ENCODE measurements at regions not wholly inside any gene's neighbourhood (a gene's known extent, or its start where the extent isn't known, plus 50 kb on each side); places are given as distances from the start of the nearest gene placed in this dataset.

DNA sequence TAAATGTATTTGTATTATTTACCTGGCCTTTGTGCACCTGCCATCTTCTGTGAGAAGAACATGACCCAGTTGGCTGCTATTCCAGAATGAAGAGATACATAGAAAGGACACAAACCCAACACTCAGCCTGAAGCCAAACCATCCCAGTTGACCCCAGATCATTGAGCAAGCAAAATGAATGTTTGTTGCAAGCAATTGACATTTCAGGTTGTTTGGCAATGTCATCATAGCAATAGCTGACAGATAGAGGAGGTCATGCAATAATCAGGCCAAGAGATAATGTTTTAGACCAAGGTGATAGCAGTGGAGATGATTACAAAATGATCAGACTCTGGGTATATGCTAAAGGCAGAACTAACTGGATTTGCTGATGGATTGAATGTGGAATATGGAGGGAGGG lies 71.2 kb upstream of the TMEM164 start:
- no peak overlapping the region for H3K27ac ChIP-seq (ENCODE audit: low read depth, low read length)
- H3K9me3 ChIP-seq (ENCODE audit: control insufficient read depth in 1 of 2, low read length in 2 of 2) = no peaks in the 10 kb centered on the region
- Mint-ChIP-seq H3K4me3 (no peak overlapping the region), H3K27ac (no peak overlapping the region), H3K9me3 (peaks cover 0 to 4% (median 0%) of the 10 kb centered on the region in 8 donors), H3K27me3 (peaks cover 0 to 5% of the 10 kb centered on the region in 2 donors), H3K4me1 (no peaks in the 10 kb centered on the region), H3K36me3 (no peaks in the 10 kb centered on the region)
- no peaks in the 10 kb centered on the region for H3K36me3 ChIP-seq (ENCODE audit: insufficient read depth, low read length)
- no peaks in the 10 kb centered on the region for H3K4me1 ChIP-seq (ENCODE audit: insufficient read depth, low read length)
- DNase-seq = no peak
- intact Hi-C loops (cut with micrococcal nuclease) = no loop called here
- CTCF ChIA-PET (ENCODE audit: partially characterized antibody) = no interaction called here
- POLR2A ChIA-PET (ENCODE audit: partially characterized antibody) = no interaction called here
- H3K27me3 ChIP-seq (ENCODE audit: insufficient read depth, low read length) = no peaks in the 10 kb centered on the region
- H3K4me3 ChIP-seq (ENCODE audit: low read length in 2 of 2) = no peak overlapping the region

DNA sequence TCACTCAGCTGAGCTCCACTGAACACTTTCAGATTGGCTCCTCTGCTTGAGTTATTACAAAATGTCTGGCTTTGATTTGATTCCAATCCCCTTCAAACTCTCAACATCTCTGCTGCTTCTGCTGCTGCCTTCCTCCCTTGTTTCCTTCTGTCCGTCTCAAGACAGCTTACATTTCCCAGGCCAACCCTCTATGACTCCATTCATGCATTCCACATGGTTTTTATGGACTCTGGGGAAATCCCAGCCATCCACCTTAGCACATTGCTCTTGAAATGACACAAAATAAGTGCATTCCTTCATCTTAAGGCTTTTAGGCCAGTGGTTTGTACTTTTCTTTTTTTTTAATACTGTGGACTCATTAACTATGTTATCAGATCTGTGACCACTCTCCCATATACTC lies 68.5 kb upstream of the TMEM164 start:
- H3K4me1 ChIP-seq (ENCODE audit: insufficient read depth, low read length) = no peaks in the 10 kb centered on the region
- no peaks in the 10 kb centered on the region for H3K36me3 ChIP-seq (ENCODE audit: insufficient read depth, low read length)
- POLR2A ChIA-PET (ENCODE audit: partially characterized antibody) = no interaction called here
- no peaks in the 10 kb centered on the region for H3K36me3 Mint-ChIP-seq
- CTCF ChIA-PET (ENCODE audit: partially characterized antibody) = no interaction called here
- no peaks in the 10 kb centered on the region for H3K9me3 ChIP-seq (ENCODE audit: control insufficient read depth in 1 of 2, low read length in 2 of 2)
- no peak for DNase-seq
- H3K9me3 Mint-ChIP-seq = peaks cover 0 to 4% (median 0%) of the 10 kb centered on the region in 8 donors
- no peak overlapping the region for H3K27ac Mint-ChIP-seq
- H3K4me3 Mint-ChIP-seq = no peak overlapping the region
- no peak overlapping the region for H3K4me3 ChIP-seq (ENCODE audit: low read length in 2 of 2)
- no peaks in the 10 kb centered on the region for H3K27me3 ChIP-seq (ENCODE audit: insufficient read depth, low read length)
- no peak overlapping the region for H3K27ac ChIP-seq (ENCODE audit: low read depth, low read length)
- no peaks in the 10 kb centered on the region for H3K4me1 Mint-ChIP-seq
- intact Hi-C loops (cut with micrococcal nuclease) = no loop called here
- peaks cover 0 to 5% of the 10 kb centered on the region in 2 donors for H3K27me3 Mint-ChIP-seq

DNA sequence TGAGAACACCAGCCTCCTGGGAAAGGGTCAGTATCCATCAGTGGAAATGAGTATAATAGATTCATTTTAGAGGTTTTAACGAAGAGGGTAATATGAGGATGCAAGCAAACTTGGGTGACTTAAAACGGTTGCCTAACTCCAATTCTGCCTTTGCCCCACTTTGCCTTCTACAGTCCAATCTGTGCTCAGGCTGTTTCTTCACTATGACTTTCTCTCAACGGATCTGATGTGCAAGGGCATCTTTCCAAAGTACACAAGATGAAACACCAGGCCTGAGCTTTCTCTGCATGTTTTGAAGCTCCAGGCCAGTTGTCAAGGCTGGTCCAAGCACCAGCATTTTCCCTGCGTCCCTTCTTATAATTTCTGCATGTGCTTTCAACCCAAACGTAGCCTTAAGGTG lies 68.0 kb upstream of the TMEM164 start:
- Mint-ChIP-seq H3K36me3 (no peaks in the 10 kb centered on the region), H3K9me3 (peaks cover 0 to 4% (median 0%) of the 10 kb centered on the region in 8 donors), H3K4me1 (no peaks in the 10 kb centered on the region), H3K4me3 (no peak overlapping the region), H3K27me3 (peaks cover 0 to 5% of the 10 kb centered on the region in 2 donors), H3K27ac (no peak overlapping the region)
- Histone ChIP-seq H3K27me3 (ENCODE audit: insufficient read depth, low read length) (no peaks in the 10 kb centered on the region), H3K36me3 (ENCODE audit: insufficient read depth, low read length) (no peaks in the 10 kb centered on the region), H3K4me1 (ENCODE audit: insufficient read depth, low read length) (no peaks in the 10 kb centered on the region), H3K4me3 (ENCODE audit: low read length in 2 of 2) (no peak overlapping the region), H3K9me3 (ENCODE audit: control insufficient read depth in 1 of 2, low read length in 2 of 2) (no peaks in the 10 kb centered on the region), H3K27ac (ENCODE audit: low read depth, low read length) (no peak overlapping the region)
- intact Hi-C loops (cut with micrococcal nuclease) = no loop called here
- ChIA-PET POLR2A (ENCODE audit: partially characterized antibody) (no interaction called here), CTCF (ENCODE audit: partially characterized antibody) (no interaction called here)
- DNase-seq = no peak

DNA sequence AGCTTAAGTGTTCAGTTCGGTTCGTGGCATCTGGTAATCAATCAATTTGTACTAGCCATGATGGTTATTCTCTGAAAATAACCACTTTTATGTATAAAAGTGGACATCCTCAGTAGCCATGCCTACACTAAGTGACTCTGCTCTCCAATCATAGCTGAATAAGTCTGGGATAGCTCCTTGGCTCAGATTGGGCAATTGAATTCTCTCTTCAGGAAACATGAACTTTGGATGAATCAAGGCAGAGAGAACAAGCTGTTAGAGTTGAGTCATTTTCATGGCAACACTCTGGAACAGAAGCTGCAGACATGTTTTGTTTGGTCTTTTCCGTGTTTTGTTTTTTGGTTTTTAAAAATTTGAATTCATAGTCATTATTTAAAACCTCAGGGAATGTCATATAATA lies 66.8 kb upstream of the TMEM164 start:
- no peak for DNase-seq
- Mint-ChIP-seq H3K9me3 (peaks cover 0 to 4% (median 0%) of the 10 kb centered on the region in 8 donors), H3K27me3 (peaks cover 0 to 5% of the 10 kb centered on the region in 2 donors), H3K27ac (no peak overlapping the region), H3K4me3 (no peak overlapping the region), H3K4me1 (no peaks in the 10 kb centered on the region), H3K36me3 (no peaks in the 10 kb centered on the region)
- H3K27ac ChIP-seq (ENCODE audit: low read depth, low read length) = no peak overlapping the region
- CTCF ChIA-PET (ENCODE audit: partially characterized antibody) = no interaction called here
- POLR2A ChIA-PET (ENCODE audit: partially characterized antibody) = no interaction called here
- no peak overlapping the region for H3K4me3 ChIP-seq (ENCODE audit: low read length in 2 of 2)
- H3K36me3 ChIP-seq (ENCODE audit: insufficient read depth, low read length) = no peaks in the 10 kb centered on the region
- H3K9me3 ChIP-seq (ENCODE audit: control insufficient read depth in 1 of 2, low read length in 2 of 2) = no peaks in the 10 kb centered on the region
- no peaks in the 10 kb centered on the region for H3K4me1 ChIP-seq (ENCODE audit: insufficient read depth, low read length)
- intact Hi-C loops (cut with micrococcal nuclease) = no loop called here
- no peaks in the 10 kb centered on the region for H3K27me3 ChIP-seq (ENCODE audit: insufficient read depth, low read length)

DNA sequence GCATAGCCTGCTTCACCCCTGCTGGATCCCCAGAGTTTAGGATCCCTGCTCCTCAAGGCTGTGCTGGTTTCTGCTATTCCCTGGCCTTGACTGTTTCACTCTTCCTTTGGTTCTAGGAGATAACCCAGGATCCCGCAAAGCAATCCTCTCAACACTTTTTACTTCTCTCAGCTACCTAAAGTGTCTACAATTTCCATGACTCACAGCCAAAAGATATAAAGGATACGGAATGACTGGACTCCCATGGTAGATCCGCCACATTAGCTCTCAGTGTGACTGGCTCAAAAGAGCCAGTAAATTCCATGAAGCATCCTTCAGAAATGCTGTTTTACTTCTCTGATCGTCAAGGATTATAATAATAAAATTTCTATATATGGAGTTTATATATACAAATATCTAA lies 66.3 kb upstream of the TMEM164 start:
- H3K4me1 Mint-ChIP-seq = no peaks in the 10 kb centered on the region
- ChIA-PET POLR2A (ENCODE audit: partially characterized antibody) (no interaction called here), CTCF (ENCODE audit: partially characterized antibody) (no interaction called here)
- H3K9me3 Mint-ChIP-seq = peaks cover 0 to 4% (median 0%) of the 10 kb centered on the region in 8 donors
- no peak overlapping the region for H3K27ac Mint-ChIP-seq
- H3K4me3 ChIP-seq (ENCODE audit: low read length in 2 of 2) = no peak overlapping the region
- no peaks in the 10 kb centered on the region for H3K4me1 ChIP-seq (ENCODE audit: insufficient read depth, low read length)
- intact Hi-C loops (cut with micrococcal nuclease) = no loop called here
- H3K4me3 Mint-ChIP-seq = no peak overlapping the region
- H3K27me3 Mint-ChIP-seq = peaks cover 0 to 5% of the 10 kb centered on the region in 2 donors
- no peak for DNase-seq
- H3K27ac ChIP-seq (ENCODE audit: low read depth, low read length) = no peak overlapping the region
- H3K9me3 ChIP-seq (ENCODE audit: control insufficient read depth in 1 of 2, low read length in 2 of 2) = no peaks in the 10 kb centered on the region
- no peaks in the 10 kb centered on the region for H3K36me3 ChIP-seq (ENCODE audit: insufficient read depth, low read length)
- no peaks in the 10 kb centered on the region for H3K36me3 Mint-ChIP-seq
- H3K27me3 ChIP-seq (ENCODE audit: insufficient read depth, low read length) = no peaks in the 10 kb centered on the region

DNA sequence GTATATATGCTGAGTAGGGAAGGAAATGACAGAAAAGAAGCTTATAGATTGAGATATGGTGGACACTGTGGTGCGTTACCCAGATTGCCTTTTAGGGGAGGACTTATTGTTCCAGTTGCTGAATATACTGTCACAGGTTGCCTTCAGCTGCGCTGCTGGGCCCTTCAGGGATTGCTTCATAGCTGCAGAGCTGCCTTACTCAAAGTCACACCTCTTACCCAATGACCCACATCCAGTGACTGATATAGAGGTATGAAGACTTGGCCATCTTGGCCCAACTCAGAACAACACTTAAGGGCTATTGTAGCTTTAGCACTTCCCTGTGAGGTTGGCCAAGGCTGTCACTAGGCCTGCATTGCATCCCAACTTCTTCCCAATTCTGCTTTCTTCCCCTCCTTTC lies 63.4 kb upstream of the TMEM164 start:
- no peaks in the 10 kb centered on the region for H3K4me1 Mint-ChIP-seq
- Histone ChIP-seq H3K27me3 (ENCODE audit: insufficient read depth, low read length) (no peaks in the 10 kb centered on the region), H3K27ac (ENCODE audit: low read depth, low read length) (no peak overlapping the region), H3K4me3 (ENCODE audit: low read length in 2 of 2) (no peak overlapping the region), H3K4me1 (ENCODE audit: insufficient read depth, low read length) (no peaks in the 10 kb centered on the region), H3K9me3 (ENCODE audit: control insufficient read depth in 1 of 2, low read length in 2 of 2) (no peaks in the 10 kb centered on the region), H3K36me3 (ENCODE audit: insufficient read depth, low read length) (no peaks in the 10 kb centered on the region)
- no peaks in the 10 kb centered on the region for H3K36me3 Mint-ChIP-seq
- DNase-seq = no peak
- H3K9me3 Mint-ChIP-seq = peaks cover 0 to under 1% (median 0%) of the 10 kb centered on the region in 8 donors
- intact Hi-C loops (cut with micrococcal nuclease) = no loop called here
- H3K27me3 Mint-ChIP-seq = peaks cover 0 to under 1% of the 10 kb centered on the region in 2 donors
- POLR2A ChIA-PET (ENCODE audit: partially characterized antibody) = no interaction called here
- H3K4me3 Mint-ChIP-seq = no peak overlapping the region
- CTCF ChIA-PET (ENCODE audit: partially characterized antibody) = no interaction called here
- no peak overlapping the region for H3K27ac Mint-ChIP-seq

DNA sequence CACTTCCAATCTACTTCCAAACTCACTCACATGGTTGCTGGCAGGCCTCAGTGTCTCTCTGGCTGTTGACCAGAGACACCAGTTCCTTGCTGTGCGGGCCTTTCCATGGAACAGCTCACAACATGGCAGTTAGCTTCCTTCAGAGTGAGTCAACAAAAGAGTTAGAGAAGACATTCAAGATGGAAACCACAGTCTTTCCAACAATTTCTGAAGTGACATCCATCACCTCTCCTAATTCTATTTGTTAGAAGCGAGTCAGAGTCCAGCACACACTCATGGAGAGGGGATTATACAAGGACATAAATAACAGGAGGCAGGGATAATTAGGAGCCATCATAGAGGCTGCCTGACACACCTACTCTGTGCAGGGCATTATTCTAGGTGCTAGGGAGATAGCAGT lies 62.5 kb upstream of the TMEM164 start:
- no peaks in the 10 kb centered on the region for H3K36me3 ChIP-seq (ENCODE audit: insufficient read depth, low read length)
- no peaks in the 10 kb centered on the region for H3K27me3 Mint-ChIP-seq
- H3K4me1 Mint-ChIP-seq = no peaks in the 10 kb centered on the region
- H3K4me1 ChIP-seq (ENCODE audit: insufficient read depth, low read length) = no peaks in the 10 kb centered on the region
- ChIA-PET POLR2A (ENCODE audit: partially characterized antibody) (no interaction called here), CTCF (ENCODE audit: partially characterized antibody) (no interaction called here)
- intact Hi-C loops (cut with micrococcal nuclease) = no loop called here
- H3K9me3 ChIP-seq (ENCODE audit: control insufficient read depth in 1 of 2, low read length in 2 of 2) = no peaks in the 10 kb centered on the region
- H3K9me3 Mint-ChIP-seq = no peaks in the 10 kb centered on the region
- H3K4me3 ChIP-seq (ENCODE audit: low read length in 2 of 2) = no peak overlapping the region
- no peak overlapping the region for H3K4me3 Mint-ChIP-seq
- no peaks in the 10 kb centered on the region for H3K27me3 ChIP-seq (ENCODE audit: insufficient read depth, low read length)
- no peak overlapping the region for H3K27ac Mint-ChIP-seq
- H3K36me3 Mint-ChIP-seq = no peaks in the 10 kb centered on the region
- no peak for DNase-seq
- no peak overlapping the region for H3K27ac ChIP-seq (ENCODE audit: low read depth, low read length)

DNA sequence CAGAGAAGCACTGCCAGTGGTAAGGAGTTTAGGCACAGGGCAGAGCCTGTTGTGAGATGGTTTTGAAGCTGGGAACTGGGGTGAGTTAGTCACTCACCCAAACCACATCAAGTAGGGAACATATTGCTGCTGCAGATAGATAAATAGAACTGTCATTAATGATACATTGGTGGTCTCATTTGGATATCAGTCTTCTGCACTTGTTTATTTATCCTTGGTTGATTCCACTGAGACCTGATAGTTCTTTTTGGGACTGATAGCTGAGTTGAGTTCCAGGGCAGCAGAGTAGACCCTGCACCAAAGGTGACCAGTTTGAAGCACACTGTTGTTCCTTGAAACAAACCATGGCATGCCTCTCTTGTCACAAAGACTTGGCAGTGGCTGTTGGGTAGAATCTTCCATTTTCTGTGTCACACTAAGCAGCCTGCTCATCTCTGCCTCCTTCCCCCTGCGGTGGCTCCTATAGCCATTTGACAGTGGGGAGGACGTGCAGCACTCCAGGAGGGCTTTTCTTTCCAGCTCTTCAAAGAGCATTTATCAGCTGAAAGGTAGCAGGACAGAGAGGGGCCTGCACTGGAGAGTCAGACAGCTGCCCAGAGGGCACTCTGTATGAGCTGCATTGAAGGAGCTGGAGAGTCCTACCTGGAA lies 59.7 kb upstream of the TMEM164 start:
- ChIA-PET POLR2A (ENCODE audit: partially characterized antibody) (no interaction called here), CTCF (ENCODE audit: partially characterized antibody) (interaction anchor here (1.3 kb wide), 1 partner anchor 12 kb away, joined by 4 read pairs; no protein-coding TSS in a partner anchor)
- no peaks in the 10 kb centered on the region for H3K9me3 ChIP-seq (ENCODE audit: control insufficient read depth in 1 of 2, low read length in 2 of 2)
- H3K27ac ChIP-seq (ENCODE audit: low read depth, low read length) = no peak overlapping the region
- H3K4me3 Mint-ChIP-seq = no peak overlapping the region
- no peaks in the 10 kb centered on the region for H3K27me3 ChIP-seq (ENCODE audit: insufficient read depth, low read length)
- no peaks in the 10 kb centered on the region for H3K36me3 ChIP-seq (ENCODE audit: insufficient read depth, low read length)
- no peak for DNase-seq
- no peaks in the 10 kb centered on the region for H3K9me3 Mint-ChIP-seq
- H3K36me3 Mint-ChIP-seq = no peaks in the 10 kb centered on the region
- no peaks in the 10 kb centered on the region for H3K27me3 Mint-ChIP-seq
- no peaks in the 10 kb centered on the region for H3K4me1 ChIP-seq (ENCODE audit: insufficient read depth, low read length)
- intact Hi-C loops (cut with micrococcal nuclease) = no loop called here
- H3K4me1 Mint-ChIP-seq = no peaks in the 10 kb centered on the region
- no peak overlapping the region for H3K4me3 ChIP-seq (ENCODE audit: low read length in 2 of 2)
- no peak overlapping the region for H3K27ac Mint-ChIP-seq
